GM12892 (cell line): ENCODE measurements at regions not wholly inside any gene's neighbourhood (a gene's known extent, or its start where the extent isn't known, plus 50 kb on each side); places are given as distances from the start of the nearest gene placed in this dataset.

Source experiments
- POLR2A ChIP-seq: IDR thresholded peaks from 2 replicates; pipeline ENCODE4 v1.6.1; 2011; ENCODE audit warnings: low read depth, low read length, control low read depth
- TAF1 ChIP-seq: IDR thresholded peaks from 2 replicates; pipeline ENCODE4 v1.6.1; 2011; ENCODE audit warnings: low read depth, mild to moderate bottlenecking, control low read depth, low read length, borderline replicate concordance

DNA sequence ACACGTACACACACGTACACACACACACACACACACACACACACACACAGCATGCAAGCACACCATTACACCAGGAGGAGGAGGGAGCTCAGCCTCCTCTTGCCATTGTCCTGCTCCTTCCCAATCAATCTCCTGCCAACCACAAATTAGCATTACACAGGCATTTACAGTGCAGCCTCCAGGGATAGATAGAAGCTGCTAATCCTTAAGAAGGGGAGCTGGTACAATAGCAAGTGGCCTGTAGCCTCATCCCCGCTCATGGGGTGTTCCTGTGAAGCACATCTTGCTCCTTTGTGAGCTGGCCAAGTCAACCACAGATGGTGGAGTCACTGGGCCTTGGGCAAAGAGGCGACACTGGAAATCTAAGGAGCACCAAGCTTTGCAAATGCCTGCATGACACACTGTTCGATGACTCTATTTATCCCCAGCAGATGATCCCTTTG lies 110.3 kb upstream of the PKDCC start:
- TF ChIP-seq TAF1, result no peak
- TF ChIP-seq POLR2A, result no peak
